GM21528 (cell line): ENCODE measurements at regions not wholly inside any gene's neighbourhood (a gene's known extent, or its start where the extent isn't known, plus 50 kb on each side); places are given as distances from the start of the nearest gene placed in this dataset.

Experiments
- ATAC-seq: cut with Tn5 transposase; IDR thresholded peaks from one replicate; pipeline ENCODE4 v1.9.1; 2021; ENCODE audit warnings: mild to moderate bottlenecking, moderate library complexity; ENCODE audit not compliant: unreplicated experiment, low FRiP score

GRCh38 chr4:136357556-136357955 lies 1174.7 kb downstream of the PCDH18 start:
- ATAC-seq = no peak

- no peak for ATAC-seq
These were observed 1176.3 kb downstream of the PCDH18 start for GRCh38 chr4:136355970-136356369.

- ATAC-seq = no peak
These were observed 1189.0 kb downstream of the PCDH18 start for GRCh38 chr4:136343340-136343739.

- ATAC-seq = no peak
These were observed 1189.6 kb downstream of the PCDH18 start for GRCh38 chr4:136342666-136343065.

- ATAC-seq = no peak
These were observed 1195.1 kb downstream of the PCDH18 start for GRCh38 chr4:136337216-136337615.

- no peak for ATAC-seq
These were observed 1195.8 kb downstream of the PCDH18 start for GRCh38 chr4:136336479-136336878.

GRCh38 chr4:136329042-136329662 lies 1203.1 kb downstream of the PCDH18 start:
- ATAC-seq = no peak

- no peak for ATAC-seq
These were observed 1204.2 kb downstream of the PCDH18 start for GRCh38 chr4:136328131-136328530.

GRCh38 chr4:136320465-136320813 lies 1211.9 kb downstream of the PCDH18 start:
- no peak for ATAC-seq

GRCh38 chr4:136319789-136320464 lies 1212.4 kb downstream of the PCDH18 start:
- ATAC-seq = no peak

GRCh38 chr4:136316961-136317360 lies 1215.3 kb downstream of the PCDH18 start:
- no peak for ATAC-seq

GRCh38 chr4:136314686-136315085 lies 1217.6 kb downstream of the PCDH18 start:
- ATAC-seq = no peak

GRCh38 chr4:136311774-136312173 lies 1220.5 kb downstream of the PCDH18 start:
- no peak for ATAC-seq

- no peak for ATAC-seq
These were observed 1224.5 kb downstream of the PCDH18 start for GRCh38 chr4:136307765-136308164.

- no peak for ATAC-seq
These were observed 1225.9 kb downstream of the PCDH18 start for GRCh38 chr4:136306361-136306760.

- no peak for ATAC-seq
These were observed 1229.7 kb downstream of the PCDH18 start for GRCh38 chr4:136302566-136302965.

GRCh38 chr4:136301749-136302495 lies 1230.4 kb downstream of the PCDH18 start:
- no peak for ATAC-seq

GRCh38 chr4:136283977-136284376 lies 1248.3 kb downstream of the PCDH18 start:
- no peak for ATAC-seq

GRCh38 chr4:136281889-136282288 lies 1250.4 kb downstream of the PCDH18 start:
- no peak for ATAC-seq

- ATAC-seq = no peak
These were observed 1251.0 kb downstream of the PCDH18 start for GRCh38 chr4:136281307-136281706.

GRCh38 chr4:136277741-136278140 lies 1254.6 kb downstream of the PCDH18 start:
- no peak for ATAC-seq

GRCh38 chr4:136246876-136247275 lies 1285.4 kb downstream of the PCDH18 start:
- ATAC-seq = no peak
